ENCODE measurements at regions not wholly inside any gene's neighbourhood (a gene's known extent, or its start where the extent isn't known, plus 50 kb on each side); places are given as distances from the start of the nearest gene placed in this dataset.
"Not testable (repeated sequence)": the region's sequence is repeated elsewhere in the genome, so short reads cannot be mapped to it uniquely, and the experiment has no call there.

GRCh38 chr2:95654897-95655296, 63.1 kb downstream of the TRIM43 start:
- H3K27ac ChIP-seq: not testable (repeated sequence)

DNA sequence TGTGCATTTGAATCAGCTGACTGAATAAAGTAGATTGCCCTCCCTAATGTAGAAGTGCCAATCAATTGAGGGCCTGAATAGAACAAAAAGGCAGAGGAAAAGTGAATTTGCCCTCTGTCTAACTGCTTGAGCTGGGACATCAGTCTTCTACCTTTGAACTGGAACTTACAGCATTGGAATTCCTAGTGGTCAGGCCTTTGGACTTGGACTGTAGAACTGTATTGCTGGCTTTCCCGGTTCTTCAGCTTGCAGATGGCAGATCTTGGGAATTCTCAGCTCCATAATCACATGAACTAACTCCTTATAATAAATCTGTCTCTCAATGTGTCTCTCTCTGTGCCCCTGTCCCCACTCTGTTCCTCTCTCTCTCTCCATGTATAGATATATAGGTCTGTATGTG, 64.8 kb downstream of the TRIM43 start:
- H3K27ac ChIP-seq: not testable (repeated sequence)

DNA sequence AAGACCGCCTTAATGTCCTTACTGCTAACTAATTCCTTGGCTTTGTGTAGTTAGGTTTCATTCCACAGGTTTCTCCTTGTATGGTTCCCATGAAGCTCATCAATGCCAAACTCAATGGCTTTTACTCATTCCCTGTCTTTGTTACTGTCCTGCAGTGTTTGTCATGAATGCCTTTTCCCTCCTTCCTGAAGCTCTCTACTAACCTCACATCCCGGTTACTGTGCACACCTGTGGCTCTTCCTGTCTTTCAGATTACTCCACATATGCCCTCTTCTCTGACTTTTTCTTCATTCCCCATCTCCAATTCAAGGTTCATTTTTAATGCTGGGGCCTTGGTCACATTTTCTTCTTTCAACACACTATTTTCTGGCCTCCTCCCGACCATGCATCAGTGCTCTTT, 66.1 kb downstream of the TRIM43 start:
- H3K27ac ChIP-seq: not testable (repeated sequence)

DNA sequence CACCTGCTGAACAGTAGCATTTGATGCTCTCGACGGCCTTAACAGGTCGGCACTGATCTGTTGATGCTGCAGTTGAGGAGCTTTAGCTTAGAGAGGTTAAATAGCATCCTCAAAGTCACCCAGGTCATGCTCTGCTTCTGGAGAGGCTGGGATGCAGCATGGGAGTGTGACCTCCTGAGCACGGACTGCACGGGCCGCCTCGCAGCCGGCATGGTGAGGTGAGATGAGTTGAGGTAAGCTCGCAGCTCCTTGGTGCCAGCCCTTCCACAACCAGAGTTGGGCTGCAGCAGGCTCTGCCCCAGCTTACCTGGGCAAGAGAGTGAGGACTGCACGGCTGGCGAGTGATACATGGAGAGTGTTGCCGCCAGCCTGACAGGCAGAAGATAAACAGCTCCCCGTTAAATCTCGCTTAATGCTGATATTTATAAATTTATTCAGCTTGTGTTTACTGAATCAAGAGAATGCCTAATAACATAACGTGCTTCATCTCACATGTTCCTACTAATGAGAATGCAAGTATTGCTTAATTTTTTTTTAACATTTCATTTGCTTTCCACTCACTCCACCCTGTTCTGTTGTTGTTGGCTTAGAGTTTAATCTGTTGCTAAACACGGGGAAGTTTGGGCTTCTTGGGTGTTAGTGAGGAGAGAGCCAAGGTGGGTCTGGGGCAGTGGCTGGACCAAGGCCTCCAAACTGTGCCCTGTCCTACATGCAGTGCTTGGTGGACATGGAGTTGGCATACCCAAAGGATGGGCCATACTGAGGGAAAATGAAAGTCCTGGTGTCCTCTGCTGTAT, 69.2 kb downstream of the TRIM43 start:
- not testable (repeated sequence) for H3K27ac ChIP-seq

DNA sequence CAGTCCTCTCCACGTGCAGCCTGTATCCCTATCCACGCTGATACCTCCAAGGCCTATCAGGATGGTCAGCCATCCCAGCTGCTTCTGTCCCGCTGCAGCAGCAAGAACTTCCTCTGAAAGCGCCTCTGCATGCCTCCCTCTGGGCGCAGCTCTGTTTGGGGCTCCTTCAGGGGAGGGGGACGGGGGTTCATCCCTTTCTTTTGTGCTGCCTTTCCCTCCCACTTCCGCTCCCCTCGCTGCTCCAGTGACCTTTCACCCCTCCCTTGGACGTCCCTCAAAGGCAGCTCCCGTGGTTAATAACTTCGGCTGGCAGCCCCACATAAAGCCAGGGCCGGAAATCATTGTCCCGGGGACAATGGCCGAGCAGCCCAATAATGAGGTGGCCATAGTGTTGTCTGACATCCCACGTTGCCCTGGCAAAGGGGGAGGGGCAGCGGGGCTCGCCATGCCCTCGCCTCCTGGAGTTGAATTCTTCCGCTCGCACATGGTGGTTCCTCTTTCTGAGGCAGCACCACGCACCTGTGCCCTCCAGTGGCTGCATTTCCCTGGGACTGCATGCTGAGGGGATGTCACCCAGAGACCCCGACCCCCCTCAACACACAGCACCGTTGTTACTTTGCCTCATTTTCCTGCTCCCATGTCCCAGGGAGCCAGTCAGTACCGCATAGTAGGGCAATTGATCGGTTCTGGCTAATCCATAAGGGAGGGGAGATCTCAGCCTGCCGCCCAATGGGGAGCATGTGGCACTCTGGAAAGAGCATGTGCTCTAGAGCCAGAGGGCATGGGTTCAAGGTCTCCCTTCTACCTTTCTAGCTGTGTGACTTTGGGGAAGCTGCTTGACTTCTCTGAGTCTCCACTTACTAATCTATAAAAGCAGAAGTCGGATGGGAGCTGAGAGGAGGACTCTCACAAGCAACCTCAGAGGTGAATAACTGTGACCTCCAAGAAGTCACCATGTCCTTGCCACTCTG, 72.0 kb downstream of the TRIM43 start:
- not testable (repeated sequence) for H3K27ac ChIP-seq

DNA sequence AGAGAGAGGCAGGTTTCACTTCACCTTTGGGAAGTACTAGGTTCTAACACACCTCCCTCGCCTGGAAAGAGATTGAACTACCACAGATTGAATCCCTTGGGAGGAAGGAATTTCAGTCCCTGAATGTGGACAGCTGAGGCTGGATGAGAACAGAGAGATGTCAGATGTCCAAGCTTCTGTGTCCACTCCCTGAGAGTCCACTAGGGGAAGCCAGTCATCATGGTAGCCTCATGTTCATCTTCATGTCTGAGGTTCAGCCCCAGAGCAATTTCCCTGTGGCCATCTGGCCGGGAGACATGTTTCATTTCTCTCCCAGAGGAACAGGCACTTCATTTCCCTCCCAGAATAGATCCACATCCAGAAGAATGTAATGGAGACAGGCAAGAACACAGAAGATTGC, 74.8 kb downstream of the TRIM43 start:
- peak; percentile 27 for TF ChIP-seq CTCF (conservative IDR thresholded peaks at IDR 0.05)
- H3K27ac ChIP-seq: peak overlapping the region; percentile 75

GRCh38 chr2:95667480-95667879, 75.7 kb downstream of the TRIM43 start:
- TF ChIP-seq CTCF (conservative IDR thresholded peaks at IDR 0.05) (no peak), ZFX (IDR thresholded peaks at IDR 0.05) (no peak)
- no peak overlapping the region for H3K27ac ChIP-seq

DNA sequence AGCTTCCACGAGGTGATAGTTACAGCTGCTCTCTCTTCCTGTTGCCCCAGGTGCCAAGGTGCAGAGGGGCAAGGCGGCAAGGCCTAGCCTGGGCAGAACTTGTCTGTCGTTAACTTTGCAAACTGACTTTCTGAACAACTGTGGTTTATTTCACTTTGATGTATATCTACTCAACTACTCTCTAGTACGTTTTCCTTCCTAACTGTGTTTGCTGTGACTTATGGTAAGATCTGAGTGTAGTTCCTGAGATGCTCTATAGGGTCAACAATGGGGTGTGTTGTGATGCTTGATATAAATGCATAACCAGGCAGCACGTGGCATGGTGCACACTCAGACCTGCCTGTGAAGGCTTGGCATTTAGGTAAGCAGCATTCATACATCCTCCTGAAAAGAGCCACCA, 77.1 kb downstream of the TRIM43 start:
- not testable (repeated sequence) for H3K27ac ChIP-seq

- no peak overlapping the region for H3K27ac ChIP-seq
- TF ChIP-seq ZFX (IDR thresholded peaks at IDR 0.05): no peak
- no peak for TF ChIP-seq CTCF (conservative IDR thresholded peaks at IDR 0.05)
These were observed 77.7 kb downstream of the TRIM43 start for GRCh38 chr2:95669441-95669991.

DNA sequence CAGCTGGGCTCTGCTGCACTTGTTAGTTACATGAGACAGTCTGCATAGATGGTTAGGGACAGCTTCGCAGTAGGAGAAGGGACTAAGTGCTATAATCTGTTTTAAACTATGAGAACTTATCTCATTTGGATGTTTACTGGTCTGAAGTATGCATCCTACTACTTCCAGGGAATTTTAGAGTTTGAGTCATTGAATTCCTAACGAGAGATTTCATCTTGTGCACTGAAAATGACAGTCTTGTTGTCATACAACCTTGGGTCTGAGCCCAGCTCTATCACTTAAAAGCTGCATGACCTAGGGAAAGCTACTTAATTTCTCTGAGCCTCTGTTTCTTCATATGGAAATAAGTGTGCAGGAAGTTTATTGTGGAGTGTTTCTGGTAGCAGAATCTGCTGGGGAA, 78.4 kb downstream of the TRIM43 start:
- TF ChIP-seq ZFX (IDR thresholded peaks at IDR 0.05): no peak
- TF ChIP-seq CTCF (conservative IDR thresholded peaks at IDR 0.05): no peak

More for the DNA sequence above, 78.4 kb downstream of the TRIM43 start:
- no peak overlapping the region for H3K27ac ChIP-seq
